Erythroblast (primary cell): ENCODE measurements at regions not wholly inside any gene's neighbourhood (a gene's known extent, or its start where the extent isn't known, plus 50 kb on each side); places are given as distances from the start of the nearest gene placed in this dataset.

ENCODE experiments used
- GATA1 ChIP-seq: IDR thresholded peaks from 2 replicates; pipeline ENCODE4 v1.6.1; 2011; ENCODE audit warnings: low read depth, mild to moderate bottlenecking, control low read depth, low read length, moderate library complexity
- POLR2A ChIP-seq: IDR thresholded peaks from 2 replicates; pipeline ENCODE4 v1.6.1; 2011; ENCODE audit warnings: mild to moderate bottlenecking, low read length

DNA sequence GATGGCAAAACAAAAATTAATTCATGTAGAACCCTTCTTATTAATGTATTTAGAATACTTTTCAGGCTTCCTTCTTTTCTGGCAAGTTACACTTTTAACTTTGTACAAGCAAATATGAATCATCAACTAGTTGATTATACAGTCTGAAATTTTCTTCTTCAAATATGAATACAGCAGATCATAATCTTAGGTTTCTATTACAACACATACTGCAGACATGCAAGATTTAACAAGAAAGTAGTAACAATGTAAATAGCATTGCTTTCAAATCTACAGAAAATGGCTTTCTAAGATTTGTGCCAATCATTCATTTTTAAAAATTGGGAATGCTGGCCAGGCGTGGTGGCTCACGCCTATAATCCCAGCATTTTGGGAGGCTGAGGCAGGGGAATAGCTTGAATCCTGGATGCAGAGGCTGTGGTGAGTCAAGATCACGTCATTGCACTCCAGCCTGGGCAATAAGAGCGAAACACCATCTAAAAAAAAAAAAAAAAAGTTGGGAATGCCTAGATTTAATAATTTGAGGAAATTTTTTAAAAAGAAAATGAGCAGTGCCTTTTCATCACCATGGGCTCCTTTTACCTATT is 68.4 kb upstream of the DPYD start:
- no peak for TF ChIP-seq POLR2A
- no peak for TF ChIP-seq GATA1
